Keratinocyte (primary cell): ENCODE measurements at regions not wholly inside any gene's neighbourhood (a gene's known extent, or its start where the extent isn't known, plus 50 kb on each side); places are given as distances from the start of the nearest gene placed in this dataset.

Experiments
- CTCF ChIP-seq, 3 experiments: IDR thresholded peaks in 1 of 3; conservative IDR thresholded peaks in 1 of 3; optimal IDR thresholded peaks in 1 of 3; 2 replicates in 2 of 3; 3 replicates in 1 of 3; pipeline versions ENCODE3 to v1.5.1; 2011; ENCODE audit warnings: low read length in 3 of 3, mild to moderate bottlenecking in 3 of 3, moderate library complexity in 2 of 3, control low read depth in 1 of 3, inconsistent platforms in 1 of 3; ENCODE audit not compliant: insufficient read depth in 2 of 3; ENCODE audit errors: extremely low read depth in 1 of 3
- EZH2 ChIP-seq: IDR thresholded peaks from one replicate; pipeline ENCODE4 v1.6.1; 2012; ENCODE audit warnings: inconsistent platforms, mild to moderate bottlenecking, low read length, moderate library complexity

GRCh38 chr5:174493530-174493929 lies 230.9 kb upstream of the MSX2 start:
- TF ChIP-seq CTCF (optimal IDR thresholded peaks at IDR 0.05 in 1 of 3, IDR thresholded peaks at IDR 0.05 in 1 of 3, conservative IDR thresholded peaks at IDR 0.05 in 1 of 3; ENCODE audit: extremely low read depth in 1 of 3, insufficient read depth in 2 of 3, low read length in 3 of 3) (no peak), EZH2 (no peak)
